Hindlimb muscle (tissue), 1 donor: ENCODE measurements at regions not wholly inside any gene's neighbourhood (a gene's known extent, or its start where the extent isn't known, plus 50 kb on each side); places are given as distances from the start of the nearest gene placed in this dataset.

Source experiments
- DNase-seq: peaks from one replicate; pipeline ENCODE4 v3.0.0-alpha.2; 2013

DNA sequence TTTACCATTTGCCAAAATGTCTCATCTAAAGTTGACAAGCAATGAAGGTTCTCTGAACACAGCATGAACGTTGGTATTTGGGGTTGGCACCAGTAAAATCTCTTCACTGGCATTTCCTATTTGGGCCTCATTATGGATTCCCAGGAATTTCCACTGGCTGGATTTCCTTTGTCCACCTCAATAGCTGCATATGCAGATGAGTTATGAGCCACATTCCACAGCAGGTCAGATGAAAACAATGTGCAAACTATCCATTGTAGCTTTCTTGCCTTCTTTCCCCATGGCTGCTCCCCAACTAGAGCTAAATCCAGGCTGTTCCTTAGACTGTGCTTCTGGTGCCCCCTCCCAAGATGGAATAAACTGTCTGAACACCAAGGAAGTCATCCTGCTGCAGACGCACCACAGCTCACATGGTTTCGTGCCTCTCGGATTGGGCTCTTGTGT is 168.1 kb upstream of the FGGY start:
- no peak for DNase-seq

DNA sequence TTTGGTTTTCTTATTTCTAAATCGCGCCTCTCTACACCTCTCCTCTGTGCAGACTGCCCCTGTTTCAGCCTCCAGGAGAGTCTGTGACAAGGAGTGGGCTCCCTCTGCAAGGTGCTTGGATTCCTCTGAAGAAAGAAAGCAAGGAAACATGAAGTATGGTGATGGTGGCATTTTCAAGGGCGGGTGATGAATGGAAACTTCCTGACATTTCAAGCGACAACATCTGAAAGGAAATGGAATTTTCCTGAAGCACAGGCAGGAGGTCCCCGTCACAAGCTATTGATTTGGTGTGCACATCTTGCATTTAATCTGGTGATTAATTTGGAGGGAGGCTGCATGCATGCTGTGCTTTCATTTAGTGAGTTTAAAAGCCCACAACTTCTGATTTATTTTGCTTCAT is 164.6 kb upstream of the FGGY start:
- DNase-seq = no peak

DNA sequence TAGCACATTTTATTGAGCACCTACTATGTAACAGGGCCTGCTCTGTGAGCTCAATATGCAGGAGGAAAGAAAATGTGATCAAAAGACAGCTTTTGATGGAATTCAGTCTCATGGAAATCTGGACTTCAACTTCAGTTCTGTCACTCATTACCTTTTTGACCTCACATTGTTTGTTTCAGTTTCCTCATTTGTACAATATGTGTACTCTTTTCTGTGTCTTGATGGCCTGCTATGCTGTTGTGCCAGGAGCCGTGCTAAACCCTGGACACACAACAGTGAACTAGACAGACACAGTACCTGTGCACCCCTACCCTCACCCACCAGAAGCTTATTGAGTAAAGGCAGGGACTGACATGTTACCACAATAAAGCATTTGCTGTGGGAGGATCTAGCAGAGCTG is 162.9 kb upstream of the FGGY start:
- DNase-seq = no peak

DNA sequence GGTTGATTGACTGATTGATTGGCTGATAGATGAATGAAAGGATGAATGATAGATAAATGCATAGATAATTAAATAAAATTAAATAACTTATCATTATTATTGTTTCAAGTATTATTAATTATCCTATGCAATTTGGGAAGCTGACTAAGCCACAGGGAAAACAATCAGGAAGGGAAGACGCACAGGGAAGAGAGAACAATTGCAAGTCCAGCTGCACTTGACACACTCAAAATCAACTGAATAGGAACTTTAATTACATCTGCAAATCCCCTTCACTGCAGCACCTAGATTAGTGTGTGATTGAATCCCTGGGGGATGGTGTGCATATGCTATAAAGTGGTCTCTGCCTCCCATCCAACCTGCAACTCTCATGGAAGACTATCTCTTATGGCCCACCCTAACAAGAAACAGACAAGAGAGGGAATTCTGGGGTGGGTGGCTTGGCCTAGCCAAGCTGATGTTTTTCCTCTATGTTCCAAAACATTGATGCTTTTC is 161.1 kb upstream of the FGGY start:
- no peak for DNase-seq

DNA sequence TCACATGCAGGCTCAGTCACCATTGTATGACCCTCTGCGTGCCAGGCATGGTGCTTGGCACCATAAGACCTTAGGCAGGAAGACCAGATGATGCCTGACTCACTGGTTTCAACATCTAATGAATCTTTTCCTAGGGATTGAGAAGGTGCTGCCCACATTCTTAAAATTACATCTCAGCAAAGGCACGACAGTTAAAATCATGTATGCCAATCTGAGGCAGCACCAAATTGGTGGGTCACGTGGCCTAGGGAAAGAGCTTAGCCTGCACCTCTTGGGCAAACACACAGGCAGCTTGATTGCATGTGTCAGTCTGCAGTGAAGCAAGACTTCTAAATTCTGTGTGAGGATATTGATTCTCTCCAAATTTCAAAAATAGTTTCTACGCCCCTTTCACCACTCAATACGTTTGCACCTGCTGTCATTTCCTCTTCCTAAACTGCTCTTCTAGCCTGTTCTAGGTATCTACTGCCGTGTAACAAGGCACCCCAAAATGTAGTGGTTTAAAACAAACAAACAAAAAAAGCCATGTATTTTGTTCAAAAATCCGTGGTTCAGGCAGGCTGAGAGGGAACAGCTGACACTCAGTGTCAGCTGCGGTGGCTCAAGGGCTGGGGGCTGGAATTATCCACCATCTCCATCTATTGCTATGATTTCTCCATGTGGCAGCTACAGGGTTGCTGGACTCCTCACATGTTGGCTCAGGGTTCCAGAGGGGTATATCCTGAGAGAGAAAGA is 160.2 kb upstream of the FGGY start:
- no peak for DNase-seq

DNA sequence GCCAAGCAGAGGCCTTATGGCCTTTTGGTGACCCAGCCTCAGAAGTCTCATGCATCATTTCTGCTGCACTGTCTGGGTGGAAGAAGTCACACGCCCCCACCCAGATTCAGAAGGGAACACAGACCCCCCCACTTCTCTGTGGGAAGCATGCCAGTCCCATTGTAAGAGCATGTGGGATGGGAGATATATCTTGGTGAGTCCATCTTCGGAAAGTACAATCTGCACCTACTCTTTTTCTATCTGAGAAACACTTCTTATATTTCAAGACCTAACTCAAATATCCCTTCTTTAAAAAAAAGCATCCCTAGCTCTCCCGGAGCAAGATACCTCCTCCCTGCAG is 159.6 kb upstream of the FGGY start:
- DNase-seq = no peak

DNA sequence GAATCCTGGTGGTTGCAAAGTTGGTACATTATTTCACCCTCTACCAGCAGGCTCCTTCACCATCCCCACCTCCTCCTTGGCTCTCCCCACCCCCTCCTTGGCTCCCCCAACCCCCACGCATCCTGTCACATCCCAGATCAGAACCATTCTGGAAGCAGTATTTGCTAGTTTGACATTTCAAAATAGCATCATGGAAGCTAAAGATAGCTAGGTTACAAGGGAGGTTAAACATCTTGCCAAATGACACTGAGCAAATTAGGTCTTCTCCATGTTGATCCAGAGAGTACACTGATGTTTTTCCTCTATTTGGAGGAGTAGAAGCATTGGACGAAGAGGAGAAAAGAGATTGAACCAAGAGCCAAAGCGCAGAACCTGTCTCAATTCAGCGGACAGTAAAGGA is 158.9 kb upstream of the FGGY start:
- no peak for DNase-seq

DNA sequence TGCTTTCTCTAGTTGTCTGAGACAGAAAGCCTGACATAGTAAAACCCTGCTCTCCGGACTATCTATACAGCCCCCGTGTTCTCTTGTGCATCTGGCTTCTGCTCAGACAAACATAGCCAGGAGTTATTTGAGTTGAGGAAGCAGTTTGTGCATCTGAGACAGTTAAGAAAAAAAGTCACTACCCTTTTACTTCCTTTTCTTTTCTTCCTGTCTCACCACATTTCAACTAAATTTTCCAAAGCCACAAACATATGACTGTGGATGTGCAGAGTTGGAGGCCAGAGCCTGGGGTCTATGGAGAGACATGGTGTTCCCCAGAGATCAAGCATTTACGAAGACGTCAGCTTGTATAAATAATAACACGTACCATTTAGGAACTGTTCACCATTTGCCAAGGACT is 158.5 kb upstream of the FGGY start:
- DNase-seq = peak; percentile 35

DNA sequence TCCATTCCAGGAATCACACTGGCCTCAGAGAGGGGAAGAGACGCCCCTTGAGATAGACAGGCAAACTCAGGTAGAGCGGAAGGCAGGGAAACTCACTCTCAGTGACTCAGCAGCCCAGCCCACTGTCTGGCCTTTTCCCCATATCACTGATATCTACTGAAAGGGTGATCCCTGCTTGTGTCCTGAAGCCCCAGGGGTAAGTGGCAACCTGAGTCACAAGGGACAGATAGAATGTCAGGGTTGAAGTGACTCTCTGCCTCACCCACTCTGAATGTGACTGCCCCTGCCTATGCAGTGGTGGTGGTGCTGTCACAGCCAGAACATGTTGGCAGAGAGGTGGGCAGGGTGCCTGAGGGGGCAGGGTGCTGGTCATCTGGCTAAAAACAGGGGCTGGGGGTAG is 157.5 kb upstream of the FGGY start:
- no peak for DNase-seq

DNA sequence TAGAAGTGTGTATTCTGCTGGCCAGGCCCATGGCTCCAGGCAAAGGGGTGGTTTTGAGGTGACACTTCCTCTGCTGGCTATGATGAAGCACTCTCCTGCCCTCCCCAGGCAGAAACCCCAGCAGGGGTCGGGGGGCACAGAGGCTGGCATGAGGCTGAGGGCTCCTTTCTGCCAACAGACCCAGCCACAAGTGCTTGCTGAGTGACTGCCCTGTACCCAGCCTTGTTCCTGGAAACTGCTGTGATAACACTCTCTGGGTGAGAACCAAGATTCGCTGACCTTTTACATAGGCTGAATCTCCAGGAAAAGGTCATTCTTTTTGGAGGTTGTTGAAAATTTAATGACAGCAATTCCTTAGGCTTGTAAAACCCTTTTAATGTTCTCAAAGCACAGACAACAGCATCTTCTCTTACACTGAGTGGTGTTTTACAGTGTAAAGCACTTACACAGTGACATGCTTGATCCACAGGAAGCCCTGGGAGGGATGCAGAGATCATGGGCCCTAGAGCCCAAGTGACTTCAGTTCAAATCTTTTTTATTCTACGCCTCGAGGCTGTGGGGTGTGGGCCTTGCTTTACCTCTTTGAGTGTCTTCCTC is 155.5 kb upstream of the FGGY start:
- DNase-seq = no peak

DNA sequence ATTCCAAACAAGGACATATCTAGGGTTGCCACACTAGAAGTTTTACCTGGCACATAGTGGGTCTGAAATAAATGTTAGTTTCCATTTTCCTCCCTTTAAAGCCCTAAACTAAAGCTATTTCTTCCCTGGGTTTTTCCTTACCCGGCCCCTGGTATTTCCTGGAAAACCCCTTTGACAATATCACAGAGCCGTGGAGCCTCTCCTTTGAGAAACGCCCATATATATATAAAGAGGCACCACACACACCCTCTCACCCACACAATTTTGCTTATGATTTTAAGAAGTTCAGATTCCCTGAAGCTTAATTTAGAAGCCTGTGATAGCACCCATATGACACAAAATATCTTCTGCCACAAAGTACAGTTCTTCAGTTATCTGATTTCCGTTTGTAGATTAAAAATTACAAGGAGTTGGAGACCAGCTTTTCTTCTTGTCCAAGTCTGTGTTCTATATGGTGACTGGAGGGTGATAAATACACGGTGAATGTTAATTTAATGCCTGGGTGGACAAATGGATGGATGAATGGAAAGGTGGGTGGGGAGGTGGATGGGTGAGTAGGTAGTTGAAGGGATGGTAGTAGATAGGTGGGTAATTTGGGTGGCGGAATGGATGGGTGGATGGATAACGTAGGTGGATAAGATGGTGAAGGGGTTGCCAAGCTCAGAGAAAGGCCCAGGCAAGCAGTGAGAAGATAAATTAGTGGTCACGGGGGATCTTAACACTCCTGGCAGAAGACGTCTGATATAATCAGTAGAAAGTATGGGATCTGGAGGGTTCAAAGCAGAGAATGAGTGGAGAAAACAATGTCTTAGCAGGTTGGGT is 154.4 kb upstream of the FGGY start:
- no peak for DNase-seq

DNA sequence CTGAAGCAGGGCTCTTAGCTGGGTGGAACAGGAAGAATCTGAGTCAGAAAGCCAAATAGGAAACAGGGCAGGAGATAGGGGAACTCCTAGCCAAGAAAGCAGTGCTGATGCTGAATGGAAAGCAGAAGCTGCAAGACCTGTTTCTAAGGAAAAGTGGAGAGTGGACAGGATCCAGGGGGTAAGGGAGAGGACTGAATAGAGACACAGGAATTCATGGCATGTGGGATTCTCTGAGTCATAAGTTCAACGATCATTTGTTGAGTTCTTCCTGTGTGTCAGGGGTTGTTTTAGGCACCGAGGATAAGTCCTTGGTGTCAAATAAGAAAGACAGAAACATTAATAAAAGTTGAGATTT is 153.8 kb upstream of the FGGY start:
- peak; percentile 50 for DNase-seq

DNA sequence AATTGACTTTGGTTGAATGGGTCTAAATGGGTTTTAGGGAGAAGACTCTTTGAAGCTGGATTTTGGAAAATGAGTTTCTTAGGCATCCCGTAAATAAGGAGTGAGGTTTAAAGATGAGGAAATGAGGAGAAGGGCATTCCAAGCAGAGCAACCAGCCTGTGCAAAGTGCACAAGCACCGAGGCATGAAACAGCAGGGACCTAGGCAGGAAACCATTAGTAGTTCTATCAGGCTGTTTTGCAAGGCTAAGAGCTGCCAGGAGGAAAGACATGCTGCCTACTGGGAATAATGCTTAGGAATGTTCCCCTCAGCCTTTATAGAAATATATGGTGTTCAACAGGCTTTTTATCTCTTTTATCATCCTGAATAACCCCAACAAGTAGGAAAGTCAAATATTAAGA is 153.1 kb upstream of the FGGY start:
- no peak for DNase-seq

DNA sequence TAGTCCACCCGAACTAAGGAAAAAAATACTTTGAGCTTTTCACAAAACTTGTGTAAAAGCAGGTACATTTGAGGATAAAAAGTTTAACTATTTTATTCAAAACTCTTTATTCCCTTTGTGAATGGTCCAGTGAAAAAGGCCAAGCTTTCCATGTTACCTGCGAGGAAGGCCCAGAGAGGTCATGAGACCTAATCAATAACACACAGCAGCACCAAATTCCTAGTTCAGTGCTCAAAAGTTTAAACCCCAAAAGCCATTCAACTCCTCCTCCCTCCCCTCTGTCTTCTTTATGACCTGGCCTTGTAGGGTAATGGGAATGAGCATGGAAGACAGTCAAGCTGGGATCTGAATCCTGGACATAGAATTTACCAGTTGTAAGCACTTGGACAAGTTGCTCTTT is 151.9 kb upstream of the FGGY start:
- DNase-seq = no peak

DNA sequence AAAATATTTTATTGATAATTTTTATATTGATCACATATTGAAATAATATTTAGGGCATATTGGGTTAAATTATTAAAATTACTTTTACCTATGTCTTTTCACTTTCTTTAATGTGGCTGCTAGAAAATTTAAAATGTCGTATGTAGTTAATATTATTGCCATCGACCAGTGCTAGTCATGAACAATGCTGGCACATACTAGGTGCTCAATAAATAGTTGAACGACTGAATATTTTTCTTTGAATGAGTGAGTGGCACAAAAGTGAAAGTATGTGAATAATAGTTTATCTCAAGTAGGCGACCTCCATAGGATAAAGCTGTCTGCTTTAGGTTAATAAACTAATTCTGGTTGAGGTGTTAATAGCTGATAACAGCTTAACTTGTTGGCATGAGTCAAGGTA is 150.8 kb upstream of the FGGY start:
- no peak for DNase-seq

DNA sequence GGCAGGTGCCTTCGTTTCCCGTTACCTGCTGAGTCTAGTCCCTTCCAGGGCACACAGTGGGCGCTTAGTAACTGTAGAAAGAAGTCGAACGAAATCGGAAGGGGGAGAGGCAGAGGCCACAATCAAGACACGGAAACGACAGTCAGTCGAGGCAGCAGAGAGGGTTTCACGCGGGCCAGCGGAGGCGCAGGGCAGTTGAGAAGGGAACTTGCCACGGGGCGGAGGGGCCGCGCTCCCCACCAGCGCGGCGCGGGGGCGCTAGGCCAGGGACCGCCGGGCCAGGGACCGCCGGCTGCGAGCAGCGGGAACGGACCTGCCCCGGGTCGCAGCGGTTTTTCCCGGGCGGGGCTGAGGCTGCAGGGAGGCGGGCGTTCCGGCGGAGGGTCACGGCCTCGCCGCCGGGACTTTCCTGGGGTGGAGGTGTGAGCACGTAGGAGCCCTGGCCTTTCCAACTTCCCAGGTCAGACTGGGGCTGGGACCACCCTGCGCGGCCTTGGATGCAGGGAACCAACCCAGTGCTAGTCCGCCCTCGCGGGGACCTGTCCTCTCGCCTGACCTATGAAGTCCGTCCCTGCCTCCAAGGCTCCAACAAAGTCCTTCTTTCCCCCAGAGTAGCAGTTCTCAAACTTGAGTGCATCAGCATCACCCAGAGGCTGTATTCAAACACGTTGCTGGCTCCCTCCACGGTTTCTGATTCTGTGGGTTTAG is 150.1 kb upstream of the FGGY start:
- peak; percentile 54 for DNase-seq

DNA sequence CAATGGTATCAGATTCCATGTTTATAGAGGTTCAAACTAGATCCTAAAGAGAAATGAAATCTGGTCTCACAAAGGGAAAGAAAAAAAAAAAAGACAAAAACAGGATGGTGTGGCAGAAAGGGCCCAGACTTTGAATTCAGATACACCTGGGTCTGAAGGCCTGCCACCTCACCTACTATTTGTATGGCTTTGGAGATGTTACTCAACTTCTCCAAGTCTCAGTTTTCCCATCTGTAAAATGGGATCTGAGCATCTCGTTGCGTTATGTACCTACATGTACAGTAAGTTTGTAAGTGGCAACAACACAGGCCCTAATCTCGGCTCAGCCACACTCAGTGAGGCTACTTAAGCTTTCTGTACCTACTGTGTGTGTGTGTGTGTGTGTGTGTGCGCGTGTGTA is 147.5 kb upstream of the FGGY start:
- DNase-seq = no peak

DNA sequence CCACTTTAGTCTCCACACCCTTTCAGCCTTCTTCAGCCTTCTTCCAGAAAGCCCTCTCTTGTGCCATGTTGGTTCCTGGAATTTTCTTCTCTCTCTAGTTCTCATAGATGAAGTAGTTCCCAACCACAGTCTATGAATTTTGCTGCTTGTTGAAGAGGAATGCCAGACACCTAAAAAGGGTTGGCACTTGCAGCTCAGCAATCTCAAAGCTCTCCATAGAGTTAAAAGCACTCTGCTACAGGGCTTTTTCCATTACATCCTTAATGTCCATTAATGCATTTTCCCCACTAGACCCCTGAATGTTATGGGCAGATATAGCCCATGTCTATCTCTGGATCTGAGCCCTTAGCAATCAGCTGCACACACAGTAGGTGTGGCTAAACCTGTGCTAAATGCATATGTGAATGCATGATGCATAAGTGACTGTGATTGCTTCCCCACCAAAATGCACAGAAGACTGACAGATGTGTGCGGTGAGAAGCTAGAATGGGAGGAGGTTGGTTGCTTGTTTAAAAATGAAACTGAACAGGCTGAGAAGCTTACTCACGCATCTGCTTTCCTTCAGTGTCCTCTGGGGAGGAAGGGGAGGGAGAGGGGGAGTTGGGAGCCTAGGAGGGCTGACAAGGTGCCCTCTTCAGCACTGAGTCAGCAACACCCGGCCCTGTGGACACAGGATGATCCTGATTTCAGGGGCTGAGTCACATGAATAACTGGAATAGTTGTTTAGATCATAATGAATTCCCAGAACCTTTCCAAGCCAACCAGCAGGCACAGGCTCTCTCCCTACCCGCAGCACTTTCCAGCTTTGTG is 146.1 kb upstream of the FGGY start:
- DNase-seq = peak; percentile 53

DNA sequence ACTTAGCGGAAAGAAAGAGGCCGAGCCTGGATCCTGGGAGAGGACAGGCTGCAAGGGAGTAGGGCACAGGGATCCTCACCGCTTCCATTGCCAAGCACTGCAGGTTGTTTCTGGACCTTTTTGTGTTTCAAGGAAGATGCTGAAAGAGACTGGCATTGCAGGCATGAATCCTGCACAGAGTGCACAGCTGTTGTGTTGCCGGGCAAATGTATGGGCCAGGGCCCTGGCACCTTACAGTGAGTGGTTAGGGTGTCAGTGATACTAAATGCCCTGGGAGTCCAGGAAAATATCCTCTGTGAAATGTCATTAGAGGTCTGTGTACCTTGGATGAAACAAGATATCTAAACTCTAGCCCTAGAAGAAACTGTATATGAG is 145.5 kb upstream of the FGGY start:
- DNase-seq = no peak

DNA sequence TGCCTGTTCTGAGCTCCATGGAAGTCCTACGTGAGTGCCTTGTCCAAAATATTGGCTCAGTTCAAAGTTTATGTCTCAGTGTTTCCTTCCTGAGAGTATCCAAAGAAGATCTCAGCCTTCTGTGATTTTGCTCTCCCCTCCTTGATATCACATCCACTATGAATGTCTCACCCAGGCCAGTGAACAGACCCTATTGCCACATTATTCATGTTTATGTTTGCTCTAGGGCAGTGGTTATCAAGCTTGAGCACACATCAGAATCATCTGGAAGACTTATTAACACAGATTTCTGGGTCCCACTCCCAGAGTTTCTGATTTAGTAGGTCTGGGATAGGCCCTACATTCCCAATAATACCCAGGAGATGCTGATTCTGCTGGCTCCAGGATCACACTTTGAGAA is 145.0 kb upstream of the FGGY start:
- DNase-seq = no peak

DNA sequence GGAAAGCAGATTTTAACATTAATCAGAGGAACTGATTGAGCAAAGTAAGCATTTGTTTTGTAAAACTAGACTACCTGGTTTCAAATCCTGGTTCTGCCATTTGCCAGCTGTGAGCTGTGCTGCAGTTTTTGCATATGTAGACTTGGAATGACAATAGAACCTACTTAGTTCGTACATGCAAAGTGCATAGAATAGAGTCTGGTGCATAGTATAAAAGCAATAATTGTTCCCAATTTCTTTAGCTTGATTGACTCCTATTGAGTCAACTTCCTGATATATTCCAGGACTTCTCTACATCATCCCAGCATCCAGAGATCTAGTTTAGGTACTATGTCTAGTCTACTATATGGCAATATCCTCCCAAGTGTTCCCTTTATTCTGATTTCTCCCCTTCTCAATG is 144.4 kb upstream of the FGGY start:
- no peak for DNase-seq

DNA sequence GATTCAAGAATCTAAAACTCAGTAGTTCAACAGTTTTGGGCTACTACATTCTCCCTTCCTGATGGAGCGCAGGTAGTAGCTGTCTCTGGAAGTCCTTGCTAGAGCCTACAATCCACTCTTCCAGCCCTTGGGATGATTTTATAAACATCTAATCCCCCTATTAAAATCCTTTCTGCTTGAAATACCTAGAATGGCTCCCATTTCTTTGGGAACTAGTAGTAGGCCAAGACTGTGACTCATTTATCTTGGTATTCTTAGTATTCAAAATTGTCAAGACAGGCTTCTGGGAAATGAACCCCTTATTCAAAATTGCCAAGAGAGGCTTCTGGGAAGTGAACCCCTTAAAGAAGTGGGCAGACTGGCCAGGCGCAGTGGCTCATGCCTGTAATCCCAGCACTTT is 142.5 kb upstream of the FGGY start:
- DNase-seq = no peak
